ENCODE measurements at regions not wholly inside any gene's neighbourhood (a gene's known extent, or its start where the extent isn't known, plus 50 kb on each side); places are given as distances from the start of the nearest gene placed in this dataset.

- WGBS, 4 donors, result 79 to 85% (median 82%) methylated on average over 6 of the region's 6 CpGs
- no peaks in the 10 kb centered on the region for H3K36me3 ChIP-seq (replicated peaks in 1 of 2)
- intact Hi-C loops (cut with DNase I), result no loop called here
- H3K4me1 ChIP-seq (replicated peaks in 1 of 2), result no peaks in the 10 kb centered on the region
- no peak for DNase-seq
- H3K27ac ChIP-seq, result no peak overlapping the region
- H3K4me3 ChIP-seq, result no peak overlapping the region
- no peaks in the 10 kb centered on the region for H3K27me3 ChIP-seq
- no peaks in the 10 kb centered on the region for H3K9me3 ChIP-seq (replicated peaks in 1 of 3)
- TF ChIP-seq CTCF (IDR thresholded peaks at IDR 0.05) (no peak), POLR2A (IDR thresholded peaks at IDR 0.05) (no peak)
Observed at GRCh38 chr3:1775321-1775720, 323.3 kb upstream of the CNTN4 start.

DNA sequence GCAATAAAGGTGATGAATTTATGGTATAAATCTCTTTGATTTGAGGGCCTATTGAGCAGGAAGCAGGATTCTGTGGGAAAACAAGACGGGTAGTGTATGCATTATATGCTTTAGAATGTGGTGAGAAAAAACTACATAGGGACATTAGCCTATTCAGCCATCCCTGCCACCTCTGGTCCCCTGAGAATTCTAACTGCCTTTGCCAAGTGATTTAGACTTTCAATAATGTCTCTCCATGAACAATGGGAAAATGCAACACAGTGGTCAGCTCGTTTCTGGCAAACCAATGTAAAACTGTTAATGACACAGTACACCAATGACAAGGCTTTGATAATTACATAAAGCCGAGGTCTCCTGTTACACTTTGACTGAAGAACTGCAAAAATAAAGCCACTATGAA, 314.7 kb upstream of the CNTN4 start:
- H3K27ac ChIP-seq, result no peak overlapping the region
- 72 to 78% (median 76%) methylated on average over 3 of the region's 3 CpGs for WGBS, 4 donors
- intact Hi-C loops (cut with DNase I), result no loop called here
- H3K9me3 ChIP-seq (replicated peaks in 1 of 3), result no peaks in the 10 kb centered on the region
- H3K27me3 ChIP-seq, result no peaks in the 10 kb centered on the region
- TF ChIP-seq CTCF (IDR thresholded peaks at IDR 0.05) (no peak), POLR2A (IDR thresholded peaks at IDR 0.05) (no peak)
- H3K36me3 ChIP-seq (replicated peaks in 1 of 2), result no peaks in the 10 kb centered on the region
- no peak overlapping the region for H3K4me3 ChIP-seq
- H3K4me1 ChIP-seq (replicated peaks in 1 of 2), result no peaks in the 10 kb centered on the region
- DNase-seq, result no peak

GRCh38 chr3:1787094-1787493, 311.6 kb upstream of the CNTN4 start:
- Histone ChIP-seq H3K36me3 (replicated peaks in 1 of 2) (no peaks in the 10 kb centered on the region), H3K27ac (no peak overlapping the region), H3K9me3 (replicated peaks in 1 of 3) (no peaks in the 10 kb centered on the region), H3K27me3 (no peaks in the 10 kb centered on the region), H3K4me1 (replicated peaks in 1 of 2) (no peaks in the 10 kb centered on the region), H3K4me3 (no peak overlapping the region)
- 80 to 85% (median 82%) methylated on average over 3 of the region's 3 CpGs for WGBS, 4 donors
- intact Hi-C loops (cut with DNase I), result no loop called here
- no peak for TF ChIP-seq POLR2A (IDR thresholded peaks at IDR 0.05)
- no peak for TF ChIP-seq CTCF (IDR thresholded peaks at IDR 0.05)
- DNase-seq, result no peak

DNA sequence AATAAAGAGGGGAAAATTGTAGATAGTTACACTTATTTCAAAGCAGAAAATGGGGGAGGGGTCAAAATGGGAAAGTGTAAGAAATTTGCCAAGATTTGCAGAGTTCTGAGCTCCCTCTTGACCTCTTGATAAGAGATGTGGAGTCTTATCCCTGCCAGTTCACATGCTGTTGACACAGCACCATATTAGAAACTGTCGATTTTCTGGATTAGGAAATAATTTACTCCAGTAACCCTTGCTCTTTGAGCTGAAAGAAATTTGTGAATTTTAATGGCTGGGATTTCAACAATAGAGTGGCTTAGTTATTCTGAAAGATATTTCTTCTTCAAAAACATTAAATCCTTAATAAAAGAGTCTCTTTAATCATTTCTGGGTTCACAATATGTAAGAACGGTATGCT, 306.2 kb upstream of the CNTN4 start:
- Histone ChIP-seq H3K27ac (no peak overlapping the region), H3K27me3 (no peaks in the 10 kb centered on the region), H3K4me3 (no peak overlapping the region), H3K9me3 (replicated peaks in 1 of 3) (no peaks in the 10 kb centered on the region), H3K4me1 (replicated peaks in 1 of 2) (no peaks in the 10 kb centered on the region), H3K36me3 (replicated peaks in 1 of 2) (no peaks in the 10 kb centered on the region)
- TF ChIP-seq CTCF (IDR thresholded peaks at IDR 0.05) (no peak), POLR2A (IDR thresholded peaks at IDR 0.05) (no peak)
- WGBS, 4 donors, result 73 to 79% (median 77%) methylated on average over 2 of the region's 2 CpGs
- intact Hi-C loops (cut with DNase I), result no loop called here
- DNase-seq, result no peak

Data from adrenal gland (tissue), 9 donors.